EH (cell line): ENCODE measurements at regions not wholly inside any gene's neighbourhood (a gene's known extent, or its start where the extent isn't known, plus 50 kb on each side); places are given as distances from the start of the nearest gene placed in this dataset.
"Not testable (repeated sequence)": the region's sequence is repeated elsewhere in the genome, so short reads cannot be mapped to it uniquely, and the experiment has no call there.

Experiments
- DNase-seq: peaks from one replicate; pipeline ENCODE4 v3.0.0-alpha.2; 2015; ENCODE audit warnings: low read depth

DNA sequence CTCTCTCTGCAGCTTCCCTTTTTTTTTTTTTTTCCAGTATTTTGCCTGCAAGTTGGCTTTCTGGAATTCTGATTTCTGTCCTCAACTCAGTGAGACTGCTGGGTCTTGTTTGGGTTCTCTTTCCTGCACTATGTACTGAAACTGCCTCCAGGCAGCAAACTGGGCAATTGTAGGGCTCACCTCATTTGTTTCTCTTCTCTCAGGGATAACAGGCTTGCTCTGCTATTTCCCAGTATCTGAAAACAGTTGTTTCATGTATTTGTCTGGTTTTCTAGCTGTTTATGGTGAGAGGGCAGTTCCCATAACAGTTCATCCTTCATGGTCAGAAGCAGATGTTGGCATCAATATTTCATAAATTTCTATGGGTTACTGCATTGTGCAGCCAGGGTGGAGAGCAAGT lies 206.0 kb downstream of the CYRIA start:
- DNase-seq: no peak

DNA sequence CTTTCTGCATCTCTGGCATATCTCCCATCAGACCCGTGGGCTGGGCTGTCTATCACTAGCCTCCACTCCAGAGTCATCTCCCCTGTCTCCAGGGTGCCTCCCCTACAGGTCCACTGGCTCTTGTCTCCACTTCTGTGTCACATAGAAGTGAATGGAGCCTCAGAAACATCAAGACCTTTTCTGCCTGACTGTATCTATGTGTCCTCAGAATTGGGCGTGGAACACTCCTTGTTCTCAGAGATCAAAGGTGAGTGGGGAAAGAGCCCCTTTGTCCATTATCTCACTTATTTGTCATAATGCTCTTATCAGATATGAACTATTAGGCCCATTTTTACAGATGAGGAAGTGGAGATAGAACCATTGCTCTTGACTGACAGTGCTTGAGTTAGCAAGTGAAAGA lies 211.0 kb downstream of the CYRIA start:
- no peak for DNase-seq

DNA sequence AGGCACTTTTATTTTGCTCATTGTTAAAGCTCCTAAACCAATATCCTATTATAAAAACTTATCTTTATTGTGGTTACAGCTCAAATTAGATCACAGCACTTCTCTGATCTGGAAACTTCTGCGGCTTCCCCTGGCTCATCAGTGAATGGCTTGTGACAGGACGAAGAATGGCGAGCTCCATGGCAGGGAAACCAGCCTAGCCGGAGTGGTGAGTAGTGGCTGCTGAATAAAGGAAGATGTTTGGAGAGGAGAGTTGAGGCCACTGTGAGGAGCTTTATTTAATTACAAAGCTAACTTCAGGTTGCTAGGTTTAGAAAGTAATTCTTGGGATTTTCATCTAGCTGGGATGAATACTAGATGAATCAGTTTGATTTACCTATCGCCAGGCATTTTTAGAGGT lies 213.5 kb downstream of the CYRIA start:
- DNase-seq: no peak

DNA sequence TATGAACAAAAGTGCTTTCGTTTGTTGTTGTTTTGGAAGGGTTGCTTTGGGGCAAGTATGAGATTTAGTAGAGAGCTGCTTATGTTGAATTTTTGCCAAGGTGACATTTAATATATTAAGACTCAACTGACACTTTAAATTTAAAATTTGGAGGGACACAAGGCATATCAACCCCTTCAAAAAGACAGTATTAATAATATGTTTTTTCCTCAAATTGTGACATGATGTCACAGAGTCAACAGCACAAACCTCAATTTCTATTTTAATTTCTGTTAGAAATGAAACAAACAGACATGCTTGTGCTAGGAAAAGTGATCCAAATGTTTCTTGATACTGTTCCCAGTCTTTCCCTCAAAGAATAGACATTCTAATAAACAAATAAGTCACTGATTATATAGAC lies 218.9 kb downstream of the CYRIA start:
- no peak for DNase-seq

DNA sequence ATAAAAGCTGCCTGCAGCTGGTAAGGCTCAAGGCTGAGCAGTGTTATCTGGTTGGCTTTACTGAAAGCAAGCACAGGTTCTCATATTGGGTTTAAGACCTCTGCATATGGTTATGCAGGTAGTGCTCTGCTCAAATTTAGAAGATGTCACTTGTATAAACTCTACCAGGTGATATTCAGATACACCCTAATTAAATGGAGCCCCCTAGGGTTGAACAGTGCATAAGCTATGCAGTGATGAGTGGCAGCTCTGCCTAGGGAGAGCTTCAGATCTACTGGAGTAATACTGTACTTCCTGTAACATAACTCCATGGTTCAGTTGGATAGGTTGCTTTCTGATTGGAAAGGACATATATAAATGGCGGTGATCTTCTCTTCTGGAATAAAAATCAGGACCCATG lies 222.7 kb downstream of the CYRIA start:
- DNase-seq: no peak

DNA sequence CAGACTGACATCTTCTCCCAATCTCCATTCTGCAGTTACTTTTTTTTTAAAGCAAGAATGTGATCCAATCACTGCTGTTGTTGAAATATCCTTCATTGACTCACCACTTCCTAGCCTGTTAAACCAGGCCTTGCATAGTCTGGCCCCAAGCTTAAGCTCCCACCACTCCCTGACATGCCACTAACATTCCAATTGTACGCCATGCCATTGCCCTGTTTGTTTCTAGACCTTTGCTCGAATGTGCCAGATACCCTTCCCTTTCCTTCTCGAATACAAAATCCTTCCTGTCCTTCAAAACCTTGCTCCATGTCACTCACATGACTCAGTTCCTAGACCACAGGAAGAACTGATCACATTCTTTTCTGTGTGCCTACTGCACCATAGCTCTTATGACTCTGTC lies 224.2 kb downstream of the CYRIA start:
- DNase-seq: no peak

DNA sequence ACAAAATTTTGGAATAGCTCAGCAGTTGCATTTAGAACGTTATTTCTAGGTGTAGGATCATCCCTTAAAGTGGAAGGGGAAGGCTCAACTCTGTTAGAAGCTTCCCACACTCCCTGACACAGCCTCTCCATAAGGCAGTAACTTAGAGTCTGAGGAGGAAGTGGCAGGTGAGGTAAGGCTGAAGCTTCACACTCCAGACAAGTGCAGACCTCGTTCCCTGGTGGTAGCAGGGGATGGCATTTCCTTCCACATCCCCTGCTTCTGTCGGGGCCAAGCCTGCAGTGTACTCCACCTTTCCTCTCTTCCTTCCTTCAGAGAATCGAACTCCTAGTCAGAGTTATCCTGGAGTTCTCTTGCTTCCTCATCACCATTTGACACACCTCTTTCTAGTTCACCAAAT lies 224.7 kb downstream of the CYRIA start:
- no peak for DNase-seq

DNA sequence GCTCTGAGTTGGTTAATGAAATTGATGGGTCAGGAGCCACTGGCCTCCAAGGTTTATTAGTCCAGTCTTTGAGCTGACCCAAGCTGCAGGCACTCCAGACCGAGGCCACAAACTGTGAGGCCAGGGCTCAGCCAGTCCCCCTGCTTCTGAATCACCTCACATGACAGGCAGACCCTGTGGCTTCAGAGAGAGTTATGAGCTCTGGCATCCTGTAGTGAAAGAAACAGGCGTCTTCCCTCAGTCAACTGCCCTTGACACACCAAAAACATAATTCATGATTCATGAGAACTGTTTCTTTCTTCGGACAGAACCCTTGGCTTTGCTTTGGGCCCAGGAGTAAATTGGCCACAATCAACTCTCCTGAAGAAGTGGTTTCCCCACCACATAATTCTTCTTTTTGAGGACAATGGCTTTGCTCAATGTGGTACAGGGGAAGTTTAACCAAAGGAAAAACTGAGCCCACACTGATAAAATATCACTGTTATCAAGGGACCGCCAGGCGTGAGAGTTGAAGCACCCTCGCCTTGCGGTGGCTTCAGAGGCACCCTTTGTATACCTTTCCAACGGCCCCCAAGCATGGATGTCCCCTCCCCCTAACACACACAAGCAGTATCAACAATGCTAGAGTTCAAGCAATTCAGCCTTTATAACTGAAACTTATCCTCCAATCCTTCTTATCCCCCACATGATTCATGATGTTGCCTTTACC lies 226.9 kb downstream of the CYRIA start:
- DNase-seq: no peak

DNA sequence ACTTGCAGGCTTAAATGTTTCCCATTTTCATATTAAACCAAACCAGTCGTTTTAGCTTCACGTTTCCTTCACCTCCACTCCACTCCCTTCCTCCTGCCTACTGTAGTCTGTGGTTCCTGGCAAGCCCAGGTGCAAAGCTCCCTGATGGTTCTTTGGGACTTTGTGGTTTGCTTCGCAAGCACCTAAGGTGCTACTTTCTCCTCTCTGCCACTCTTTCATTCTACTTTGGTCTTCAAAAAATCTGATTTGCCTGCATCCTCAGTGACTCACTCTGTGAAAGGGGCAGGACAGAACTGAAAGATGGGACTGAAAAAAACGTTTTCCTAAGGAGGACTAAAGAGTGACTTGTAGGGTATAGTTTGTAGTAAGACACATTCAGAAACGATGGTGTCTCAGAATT lies 228.4 kb downstream of the CYRIA start:
- no peak for DNase-seq

DNA sequence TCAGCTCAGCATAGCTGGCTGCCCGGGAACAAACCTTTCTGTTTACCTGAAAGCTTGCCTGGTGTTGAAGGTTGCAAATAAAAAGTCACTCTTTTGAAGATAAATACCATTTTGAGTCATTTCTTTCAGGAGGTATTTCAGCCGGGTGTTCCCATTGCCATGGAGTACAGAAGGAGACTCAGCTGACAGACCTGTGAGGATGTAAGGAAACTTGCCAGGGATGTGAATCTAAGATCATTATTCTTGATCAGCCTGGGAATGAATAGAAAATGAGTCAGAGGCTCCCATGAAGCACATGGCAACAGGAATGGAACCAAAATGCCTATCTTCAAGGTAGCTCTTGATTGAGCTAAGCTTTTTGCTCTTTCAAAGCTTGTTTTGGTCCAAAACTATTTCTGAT lies 231.2 kb downstream of the CYRIA start:
- DNase-seq: no peak

DNA sequence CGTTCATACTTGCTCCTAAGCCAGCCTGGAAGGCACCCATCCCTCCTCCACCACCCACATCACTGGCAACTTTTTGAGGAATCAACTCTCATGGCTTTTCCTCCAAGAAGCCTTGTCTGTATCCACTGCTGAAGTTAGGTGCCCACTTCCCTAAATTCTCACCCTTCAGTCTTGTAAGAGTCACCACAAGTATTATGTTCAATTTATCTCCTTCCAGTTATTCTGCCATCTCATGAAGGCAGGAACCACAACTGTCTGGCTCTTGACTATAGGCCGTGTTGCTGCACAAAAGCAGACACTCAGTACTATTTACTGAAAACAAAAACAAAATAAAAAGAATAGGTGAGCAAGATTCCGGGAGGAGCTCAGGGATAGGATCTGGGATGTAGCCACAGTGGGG lies 234.8 kb downstream of the CYRIA start:
- DNase-seq: no peak

DNA sequence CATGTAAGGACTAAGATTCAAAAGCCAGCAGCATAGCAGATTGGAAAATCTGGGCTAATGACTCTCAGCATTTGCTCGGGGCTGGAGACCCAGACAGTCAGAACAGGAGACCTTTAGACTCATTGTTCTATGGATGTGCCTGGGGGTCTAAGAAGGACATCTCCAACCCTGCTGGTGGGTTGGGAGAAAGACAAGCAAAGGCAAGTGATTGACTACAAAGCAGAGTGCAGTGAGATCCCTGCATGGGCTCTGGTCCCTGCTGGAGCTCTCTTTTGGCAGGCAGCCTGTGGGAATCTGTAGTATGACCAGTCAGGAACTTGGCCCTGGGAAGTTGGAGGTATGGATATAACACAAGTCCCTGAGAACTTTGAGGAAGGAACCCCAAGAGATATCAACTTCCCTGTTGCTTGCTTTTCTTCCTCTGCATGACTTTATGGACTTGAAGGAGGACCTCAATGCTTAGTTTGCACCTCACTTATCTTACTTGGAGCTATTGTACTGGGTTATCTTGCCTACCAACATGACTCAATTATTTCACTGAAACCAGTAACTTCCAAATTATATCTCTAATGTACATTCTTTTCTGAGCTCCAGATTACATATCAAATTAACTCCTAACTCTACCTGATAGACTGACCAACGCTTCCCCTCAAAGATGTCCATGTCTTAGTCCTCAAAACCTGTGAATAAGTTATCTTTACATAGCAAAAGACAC lies 236.0 kb downstream of the CYRIA start:
- no peak for DNase-seq

DNA sequence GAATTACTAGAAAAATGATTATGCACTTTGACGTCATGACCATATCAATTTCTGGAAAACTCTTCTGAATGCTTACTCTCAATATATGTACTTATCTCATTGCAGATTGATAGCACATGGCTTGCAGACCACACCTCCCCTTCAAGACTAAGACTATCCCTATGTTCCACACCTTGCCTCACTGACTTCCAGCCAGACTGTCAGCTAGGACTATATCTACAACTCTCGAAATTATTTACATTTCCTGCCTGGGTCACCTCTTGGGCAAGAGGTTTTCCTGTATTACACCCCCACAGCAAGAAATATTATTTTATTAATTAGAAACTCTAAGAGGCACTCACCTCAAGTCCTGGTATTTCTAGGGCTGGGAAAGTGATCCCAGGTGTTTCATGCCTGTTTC lies 236.6 kb downstream of the CYRIA start:
- DNase-seq: no peak

DNA sequence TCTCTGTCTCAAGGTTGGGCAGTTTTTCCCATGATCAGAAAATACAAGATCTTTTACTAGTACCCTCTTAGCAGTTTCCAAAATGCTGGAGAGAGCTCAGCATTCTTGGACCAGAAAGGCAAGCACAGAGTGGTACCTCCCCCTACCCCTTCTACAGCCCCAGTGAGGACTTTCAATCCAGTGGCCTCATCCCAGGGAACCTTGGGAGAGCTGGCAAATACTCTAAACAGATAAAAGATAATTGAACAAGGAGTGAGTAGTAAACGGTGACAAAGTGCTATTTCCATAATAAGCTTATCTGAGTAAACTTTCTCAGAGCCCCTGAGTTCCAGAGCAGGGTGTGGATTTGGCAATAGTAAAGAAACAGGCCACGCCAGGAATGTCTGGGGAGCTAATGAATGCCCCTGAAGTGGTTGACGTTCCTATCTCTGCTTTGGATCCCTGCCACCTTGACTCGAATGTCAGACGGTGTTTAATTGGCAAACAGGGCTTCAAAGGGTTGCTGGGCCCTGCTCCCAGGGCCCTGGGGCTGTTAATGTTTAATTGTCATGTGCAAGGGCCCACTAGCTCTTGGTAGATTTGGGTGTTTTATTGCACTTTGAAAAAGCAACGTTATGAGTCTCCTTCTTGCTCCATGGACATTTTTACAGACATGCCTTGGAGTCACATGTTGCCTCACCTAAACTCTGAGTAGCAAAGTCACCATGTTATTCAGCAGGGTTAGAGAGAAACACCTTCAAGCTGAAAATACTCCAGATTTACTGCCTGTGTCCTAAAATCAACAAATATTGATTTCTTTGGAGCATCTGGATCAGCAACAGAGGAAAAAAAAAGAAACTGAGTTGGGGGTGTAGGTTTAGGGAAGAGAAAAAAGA lies 239.9 kb downstream of the CYRIA start:
- DNase-seq: no peak

DNA sequence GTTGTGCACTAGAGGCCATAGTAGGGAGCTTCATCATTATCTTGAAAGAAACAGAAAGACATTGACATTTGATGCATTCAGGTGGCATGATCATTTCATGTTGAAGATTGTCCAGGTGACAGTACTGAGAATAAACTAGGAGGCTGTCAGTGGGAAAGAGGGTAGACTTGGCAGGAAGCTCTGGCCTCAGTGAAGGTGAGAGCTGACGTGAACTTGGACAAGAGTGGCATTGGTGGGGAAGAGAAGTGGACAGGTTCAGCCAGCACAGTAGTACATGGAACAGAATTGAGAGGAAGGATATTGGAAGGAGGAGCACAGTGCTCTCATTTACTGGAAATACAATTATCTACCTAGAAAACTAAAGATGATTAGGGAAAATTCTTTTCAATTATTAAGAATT lies 245.2 kb downstream of the CYRIA start:
- no peak for DNase-seq

DNA sequence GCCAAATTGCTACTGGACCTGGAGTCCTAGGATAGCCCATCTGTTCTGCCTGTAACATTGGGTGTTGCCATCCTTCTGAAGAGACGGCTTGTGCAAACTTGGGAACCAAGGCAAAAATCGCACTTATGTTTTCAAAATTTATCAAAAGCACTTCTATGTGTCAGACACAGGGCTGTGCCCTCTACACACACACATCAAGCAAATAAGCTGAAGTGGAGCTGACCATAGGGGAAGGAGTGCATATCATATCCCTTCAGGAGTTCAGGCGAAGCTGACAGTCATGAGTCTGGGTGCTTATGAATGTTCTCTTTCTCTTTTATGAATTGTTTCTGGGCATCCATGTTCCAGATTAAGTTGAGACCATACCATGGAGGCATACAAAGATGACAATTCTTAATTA lies 247.9 kb downstream of the CYRIA start:
- no peak for DNase-seq

DNA sequence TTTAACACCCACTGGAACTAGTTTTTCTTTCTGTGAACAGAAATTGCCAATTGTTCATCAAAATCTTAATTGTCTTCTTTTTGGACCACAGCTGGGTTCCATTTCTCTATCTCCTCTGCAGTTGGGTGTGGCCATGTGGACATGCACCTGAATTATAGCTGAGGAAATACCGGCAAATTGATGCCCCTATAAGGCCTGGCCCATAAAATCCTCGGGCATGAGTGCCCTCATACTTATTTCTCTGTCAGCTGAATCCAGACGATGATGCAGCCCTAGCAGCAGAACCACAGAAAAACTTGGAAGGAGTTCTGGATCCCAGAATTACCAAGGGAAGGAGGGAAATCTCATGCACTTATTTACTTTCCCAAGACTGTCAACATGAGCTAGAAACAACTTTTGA lies 249.0 kb downstream of the CYRIA start:
- no peak for DNase-seq

DNA sequence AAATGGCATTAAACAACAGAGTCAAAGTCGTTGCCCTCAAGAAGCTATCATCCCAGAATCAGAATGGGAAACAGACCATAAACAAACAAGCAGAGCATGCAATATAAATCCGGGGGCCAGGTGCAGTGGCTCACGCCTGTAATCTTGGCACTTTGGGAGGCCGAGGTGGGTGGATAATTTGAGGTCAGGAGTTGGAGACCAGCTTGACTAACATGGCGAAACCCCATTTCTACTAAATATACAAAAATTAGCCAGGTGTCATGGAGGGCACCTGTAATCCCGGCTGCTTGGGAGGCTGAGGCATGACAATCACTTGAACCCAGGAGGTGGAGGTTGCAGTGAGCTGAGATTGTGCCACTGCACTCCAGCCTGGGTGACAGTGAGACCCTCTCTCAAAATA lies 249.8 kb downstream of the CYRIA start:
- not testable (repeated sequence) for DNase-seq

DNA sequence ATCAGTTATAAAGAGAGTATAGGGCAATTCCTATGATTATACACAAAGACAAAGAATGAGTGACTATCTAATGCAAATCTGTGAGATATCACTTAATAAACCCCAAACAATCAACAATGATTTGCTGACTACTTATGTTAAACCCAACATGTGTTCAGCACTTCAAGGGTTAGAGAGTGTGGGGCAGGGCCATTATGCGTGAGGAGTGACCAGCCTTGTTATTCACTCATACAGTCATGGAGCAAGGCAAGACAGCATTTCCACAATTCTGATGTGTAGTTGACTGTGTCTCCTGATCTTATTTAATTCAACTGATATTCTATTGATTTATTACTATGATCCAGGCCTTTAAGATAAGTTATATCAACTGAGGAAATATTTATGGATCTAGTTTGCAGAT lies 251.7 kb downstream of the CYRIA start:
- DNase-seq: no peak

DNA sequence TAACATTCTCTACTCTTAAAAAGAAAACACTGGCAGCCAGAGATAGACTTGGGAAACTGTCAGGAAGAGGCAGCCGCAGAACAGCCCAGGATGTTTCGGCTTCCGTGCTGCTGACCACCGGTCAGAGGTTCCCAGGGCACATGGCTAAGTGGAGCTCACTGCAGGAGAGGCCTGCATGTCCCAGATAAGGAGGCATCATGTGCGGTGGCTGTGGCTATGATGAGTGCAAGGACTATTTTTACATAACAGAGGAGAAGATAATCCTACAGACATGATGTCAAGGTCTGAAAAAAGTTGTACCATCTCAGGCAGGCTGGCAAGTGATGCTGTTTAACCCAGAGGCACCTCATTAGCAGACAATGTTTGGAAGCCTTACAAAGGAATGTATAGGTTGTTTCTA lies 252.3 kb downstream of the CYRIA start:
- no peak for DNase-seq

DNA sequence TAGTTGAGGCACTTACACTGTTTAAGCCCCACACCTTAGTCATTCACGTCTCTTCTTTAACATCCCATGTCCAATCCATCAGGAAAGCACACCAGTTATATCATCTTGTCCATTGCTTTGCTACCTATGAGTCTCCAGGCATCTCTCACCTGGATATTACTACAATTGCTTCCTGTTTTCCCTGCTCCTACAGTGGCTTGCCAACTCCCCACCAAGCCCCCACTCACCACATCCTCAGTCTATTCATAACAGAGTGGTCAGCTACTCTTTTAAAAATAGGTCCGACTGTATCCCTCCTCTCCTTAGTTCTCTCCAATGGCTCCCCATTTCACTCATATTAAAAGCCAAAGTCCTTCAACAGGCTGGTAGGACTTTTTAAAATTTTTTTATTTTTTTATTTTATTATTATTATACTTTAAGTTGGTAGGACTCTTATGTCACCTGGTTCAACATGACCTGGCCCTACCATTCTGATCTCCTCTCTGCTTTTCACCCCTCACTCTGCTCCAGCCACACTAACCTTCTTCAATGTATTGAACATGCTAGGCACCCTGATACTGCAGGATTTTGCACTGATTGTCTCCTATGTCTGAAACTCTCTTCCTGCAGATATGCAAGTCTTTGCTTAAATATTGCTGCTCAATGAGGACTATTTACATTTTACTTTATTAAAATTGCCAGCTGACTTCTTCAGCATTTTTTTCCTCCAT lies 253.2 kb downstream of the CYRIA start:
- DNase-seq: no peak

DNA sequence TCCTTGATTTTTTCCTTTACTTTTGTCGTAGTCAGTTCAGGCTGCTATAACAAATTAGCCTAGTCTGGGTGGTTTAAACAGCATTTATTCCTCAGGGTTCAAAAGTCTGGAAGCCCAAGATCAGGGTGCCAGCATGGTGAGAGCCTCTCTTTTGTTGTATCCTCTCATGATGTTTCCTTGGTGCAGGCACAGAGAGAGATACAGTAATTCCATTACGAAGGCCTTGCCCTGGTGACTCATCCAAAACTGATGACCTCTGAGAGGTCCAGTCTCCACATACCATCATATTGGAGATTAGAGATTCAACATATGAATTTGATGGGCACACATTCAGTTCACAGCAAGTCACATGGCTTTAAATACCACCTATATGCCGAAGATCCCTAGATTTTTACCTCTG lies 253.8 kb downstream of the CYRIA start:
- DNase-seq: no peak
